NOMO-1 (cell line): ENCODE measurements at regions not wholly inside any gene's neighbourhood (a gene's known extent, or its start where the extent isn't known, plus 50 kb on each side); places are given as distances from the start of the nearest gene placed in this dataset.
"Not testable (repeated sequence)": the region's sequence is repeated elsewhere in the genome, so short reads cannot be mapped to it uniquely, and the experiment has no call there.

ENCODE experiments used
- DNase-seq, 2 experiments: peaks; one replicate each; lab custom pipeline; 2025; ENCODE audit not compliant: unreplicated experiment in 2 of 2; lab: John Stamatoyannopoulos, UW

DNA sequence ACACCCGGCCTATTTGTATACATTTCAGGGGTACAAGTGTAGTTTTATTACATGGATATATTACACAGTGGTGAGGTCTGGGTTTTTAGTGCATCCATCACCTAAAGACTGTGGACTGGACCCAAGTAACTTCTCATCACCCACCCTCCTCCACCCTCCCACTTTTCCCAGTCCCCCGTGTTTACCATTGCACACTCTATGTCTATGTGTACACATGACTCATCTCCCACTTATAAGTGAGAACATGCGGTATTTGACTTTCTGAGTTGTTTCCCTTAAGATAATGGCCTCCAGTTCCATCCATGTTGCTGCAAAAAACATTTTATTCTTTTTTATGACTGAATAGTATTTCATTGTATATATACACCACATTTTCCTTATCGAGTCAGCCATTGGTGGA is 98.9 kb upstream of the WAC start:
- no peak for DNase-seq

DNA sequence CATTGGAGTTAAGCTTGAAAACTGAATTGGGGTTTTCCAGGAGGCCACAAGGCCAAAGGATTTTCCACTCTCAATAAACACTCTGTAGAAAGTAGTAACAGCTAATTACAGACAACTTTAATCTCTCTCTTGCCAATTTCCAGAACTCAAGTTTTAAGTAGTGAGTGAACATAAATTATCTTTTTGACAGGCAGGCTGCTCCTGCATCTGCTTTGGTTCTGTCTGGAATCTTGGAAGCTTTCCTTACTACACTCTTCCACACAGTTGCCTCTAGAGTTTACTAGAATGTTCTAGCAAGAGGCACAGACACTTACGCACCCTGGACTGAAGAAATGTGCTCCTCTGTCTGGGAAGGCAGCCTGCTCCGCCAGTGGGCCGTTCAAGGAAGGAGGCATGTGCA is 90.5 kb upstream of the WAC start:
- DNase-seq = no peak

DNA sequence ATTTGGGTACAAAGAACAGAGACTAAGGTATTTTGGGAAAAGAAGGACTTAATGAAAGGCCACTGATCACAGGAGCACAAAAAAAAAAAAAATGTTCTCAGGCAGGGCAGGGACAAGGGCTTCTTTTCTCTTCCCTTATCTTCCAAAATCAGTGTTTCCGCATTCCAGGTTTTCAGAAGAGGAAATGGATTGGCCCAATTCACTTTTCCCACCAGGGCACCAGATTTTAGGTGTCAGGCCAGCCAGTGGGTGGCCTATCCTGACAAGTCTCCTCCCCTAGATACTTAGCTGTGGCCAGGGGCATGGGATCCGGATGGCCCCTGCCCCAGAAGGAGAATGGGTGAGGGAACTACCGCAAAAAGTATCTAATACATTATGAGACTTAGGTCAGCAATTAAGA is 88.9 kb upstream of the WAC start:
- no peak for DNase-seq

DNA sequence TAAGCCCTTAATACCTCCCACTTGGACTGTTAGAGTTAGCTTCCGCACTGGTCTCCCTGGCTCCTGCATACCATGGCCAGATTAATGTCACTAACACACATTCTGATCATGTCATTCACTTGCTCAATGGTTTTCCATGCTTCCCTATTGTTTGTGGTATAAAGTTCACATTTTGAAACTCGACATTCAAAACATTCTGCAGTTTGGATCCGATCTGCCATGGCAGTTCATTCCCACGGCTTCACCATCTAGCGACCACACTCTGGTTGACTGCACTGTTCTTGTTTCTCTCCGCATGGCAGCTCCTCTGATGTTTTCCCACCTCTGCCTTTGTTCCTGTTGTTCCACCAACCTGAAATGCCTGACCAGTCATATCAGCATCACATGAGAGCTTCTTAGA is 87.4 kb upstream of the WAC start:
- DNase-seq = no peak

DNA sequence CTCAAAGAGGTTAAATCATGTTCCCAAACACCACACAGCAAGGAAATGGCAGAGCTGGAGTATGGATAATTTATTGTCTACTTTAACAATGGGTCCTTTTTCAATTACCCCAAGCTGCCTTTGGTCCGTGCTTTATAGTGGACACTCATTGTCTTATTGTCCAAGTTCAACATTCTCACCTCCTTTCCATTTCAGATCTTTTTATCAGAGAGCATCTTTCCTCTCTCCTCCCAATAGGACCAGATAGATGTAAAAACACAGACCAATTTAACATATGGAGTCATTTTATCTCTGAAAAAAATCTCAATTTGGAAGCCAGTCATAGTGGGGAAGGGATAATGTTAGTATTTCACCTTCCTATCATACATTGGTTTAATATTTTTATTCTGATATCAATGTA is 83.5 kb upstream of the WAC start:
- DNase-seq = no peak

DNA sequence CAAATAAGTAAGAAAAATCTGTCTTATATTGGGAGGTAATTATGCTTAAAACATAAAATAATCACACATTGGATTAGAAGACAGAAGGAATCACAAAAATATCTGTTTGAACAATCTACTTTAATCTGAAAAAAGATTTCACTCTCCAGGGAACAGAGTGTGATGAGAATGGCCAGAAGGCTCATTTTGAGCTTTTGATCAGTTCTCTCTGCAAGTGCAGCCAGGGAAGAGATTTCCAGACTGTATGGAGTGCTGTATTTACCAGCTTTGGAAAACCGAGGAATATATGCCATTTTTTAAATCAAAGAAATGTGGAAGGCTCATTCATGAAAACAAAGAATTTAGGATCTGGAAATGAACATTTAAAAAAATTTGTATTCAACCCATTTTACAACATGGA is 83.0 kb upstream of the WAC start:
- no peak for DNase-seq

DNA sequence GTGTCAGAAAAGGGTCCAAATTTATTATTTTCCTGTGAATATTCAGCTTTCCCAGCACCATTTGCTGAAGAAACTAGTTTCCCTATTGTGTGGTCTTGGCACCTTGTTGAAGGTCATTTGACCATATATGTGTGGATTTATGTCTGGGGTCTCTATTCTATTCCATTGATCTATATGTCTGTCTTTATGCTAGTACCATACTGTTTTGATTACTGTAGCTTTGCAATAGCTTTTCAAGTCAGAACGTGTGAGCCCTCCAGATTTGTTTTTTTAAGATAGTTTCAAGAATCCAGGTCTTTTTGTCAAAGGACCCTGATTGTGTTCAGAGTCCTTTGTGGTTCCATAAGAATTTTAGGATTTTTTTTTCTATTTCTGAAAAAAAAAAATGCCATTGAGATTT is 79.0 kb upstream of the WAC start:
- DNase-seq = no peak

DNA sequence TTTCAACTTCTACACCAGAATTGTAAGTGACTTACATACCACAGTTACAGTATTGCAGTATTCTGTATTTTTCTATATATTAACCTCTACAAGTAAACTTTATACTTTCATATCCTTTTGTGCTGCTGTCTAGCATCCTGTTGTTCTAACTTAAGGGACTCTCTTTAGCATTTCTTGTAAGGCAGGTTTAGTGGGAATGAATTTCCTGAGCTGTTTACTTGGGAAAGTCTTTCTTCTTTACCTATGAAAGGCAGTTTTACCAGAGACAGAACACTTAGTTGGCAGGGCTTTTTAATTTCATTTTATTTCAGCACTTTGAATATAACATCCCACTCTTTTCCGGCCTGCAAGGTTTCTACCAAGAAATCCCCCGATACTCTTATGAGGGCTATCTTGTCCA is 75.8 kb upstream of the WAC start:
- no peak for DNase-seq

DNA sequence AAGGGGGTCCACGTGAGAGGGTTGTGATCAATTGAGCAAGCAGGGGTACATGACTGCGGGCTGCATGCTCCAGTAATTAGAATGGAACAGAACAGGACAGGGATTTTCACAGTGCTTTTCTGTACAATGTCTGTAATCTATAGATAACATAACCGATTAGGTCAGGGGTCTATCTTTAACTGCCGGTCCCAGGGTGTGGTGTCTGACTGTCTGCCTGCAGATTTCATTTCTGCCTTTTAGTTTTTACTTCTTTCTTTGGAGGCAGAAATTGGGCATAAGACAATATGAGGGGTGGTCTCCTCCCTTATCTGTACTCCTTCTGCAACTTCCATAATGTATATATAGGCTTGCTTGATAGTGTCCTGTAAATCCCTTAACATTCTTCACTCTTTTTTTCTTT is 75.0 kb upstream of the WAC start:
- not testable (repeated sequence) for DNase-seq

DNA sequence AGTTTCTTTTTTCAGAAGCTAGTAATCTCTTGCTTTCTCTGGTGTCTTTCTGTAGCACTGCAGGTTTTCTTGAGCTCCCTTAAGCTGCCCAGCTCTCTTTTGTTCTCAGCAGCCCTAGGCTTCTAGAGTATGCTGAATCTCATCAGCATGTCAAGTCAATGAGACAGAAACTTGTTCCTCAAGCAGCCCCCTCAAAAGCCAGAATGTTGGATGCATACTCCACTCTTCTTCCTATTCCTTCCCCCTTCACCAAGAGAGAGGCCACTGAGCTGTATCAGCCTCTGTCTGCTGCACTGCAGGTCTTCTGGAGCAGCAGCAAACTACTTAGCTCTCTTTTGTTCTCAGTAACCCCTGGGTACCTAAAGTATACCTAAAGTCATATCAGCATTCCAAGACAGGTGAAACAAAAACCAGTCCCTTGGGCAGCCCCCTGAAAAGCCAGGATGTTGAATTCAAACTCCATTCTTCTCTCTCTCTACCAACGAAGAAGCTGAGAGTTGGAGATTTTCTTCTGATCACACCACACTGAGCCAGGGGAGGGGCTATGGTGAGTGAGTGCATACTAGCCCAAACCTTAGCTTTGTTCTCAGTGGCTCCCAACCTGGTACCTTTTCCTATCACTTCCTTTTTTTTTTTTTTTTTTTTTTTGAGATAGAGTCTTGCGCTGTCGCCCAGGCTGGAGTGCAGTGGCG is 73.3 kb upstream of the WAC start:
- DNase-seq = peak in 1 of 2 experiments; percentile 18

DNA sequence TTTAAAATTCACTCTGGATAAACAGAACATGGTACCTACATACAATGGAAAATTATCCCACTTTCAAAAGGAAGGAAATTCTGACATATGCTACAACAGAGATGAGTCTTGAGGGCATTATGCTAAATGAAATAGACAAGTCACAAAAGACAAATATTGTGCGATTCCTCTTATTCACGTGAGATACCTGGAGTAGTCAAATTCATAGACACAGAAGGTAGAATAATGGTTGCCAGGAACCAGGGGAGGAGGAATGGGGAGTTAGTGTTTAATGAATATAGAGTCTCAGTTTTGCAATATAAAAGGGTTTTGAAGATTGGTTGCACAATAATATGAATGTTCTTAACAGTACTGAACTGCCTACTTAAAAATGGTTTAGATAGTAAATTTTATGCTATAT is 69.8 kb upstream of the WAC start:
- peak in 1 of 2 experiments; percentile 27 for DNase-seq

DNA sequence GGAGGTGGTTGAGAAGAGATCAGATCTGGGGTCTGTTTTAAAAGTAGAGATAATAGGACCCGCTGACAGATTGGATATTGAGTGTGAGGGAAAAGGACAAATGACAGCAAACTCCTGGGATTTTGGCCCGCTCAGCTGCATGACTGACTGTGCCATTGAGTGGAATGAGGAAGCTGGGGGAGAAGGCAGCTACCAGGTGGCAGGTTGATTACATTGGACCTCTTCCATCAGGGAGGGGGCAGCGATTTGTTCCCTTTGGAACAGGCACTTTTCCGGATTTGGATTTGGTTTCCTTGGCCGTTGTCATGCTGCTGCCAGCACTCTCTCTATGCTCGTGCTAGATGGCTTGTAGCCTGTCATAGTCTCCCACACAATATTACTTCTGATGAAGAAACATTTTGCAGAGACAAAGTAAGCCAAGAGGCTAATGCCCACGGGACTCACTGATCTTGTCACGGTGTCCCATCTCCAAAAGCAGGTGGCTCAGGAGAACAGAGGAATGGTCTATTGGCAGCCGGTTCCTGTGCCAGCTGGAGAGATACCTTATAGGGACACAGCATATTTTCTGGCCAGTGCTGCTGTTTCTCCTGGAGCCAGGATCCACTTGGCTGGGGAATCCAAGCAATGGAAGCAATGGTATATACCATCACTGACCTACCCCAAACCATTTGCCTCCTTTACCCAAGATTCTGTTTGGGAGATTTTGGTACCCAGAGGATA is 69.1 kb upstream of the WAC start:
- no peak for DNase-seq

DNA sequence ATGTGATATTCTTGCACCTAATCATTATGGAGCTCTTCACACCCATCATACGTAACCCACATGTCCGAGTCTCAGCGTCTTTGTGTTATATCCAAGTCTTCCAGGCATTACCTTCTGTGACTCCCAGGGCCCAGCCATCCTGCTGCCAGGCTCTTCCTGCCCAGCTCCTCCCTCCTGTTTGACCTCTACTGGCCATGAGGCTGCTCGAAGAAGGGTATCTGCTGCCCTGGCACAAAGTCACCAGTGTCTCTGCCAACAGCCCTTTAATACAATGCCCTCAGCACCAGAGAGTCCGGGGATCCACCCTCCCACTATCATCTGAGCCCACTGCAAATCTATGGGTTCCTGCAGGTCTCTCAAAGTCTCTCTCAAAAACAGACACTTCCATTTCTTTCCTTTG is 65.3 kb upstream of the WAC start:
- no peak for DNase-seq

DNA sequence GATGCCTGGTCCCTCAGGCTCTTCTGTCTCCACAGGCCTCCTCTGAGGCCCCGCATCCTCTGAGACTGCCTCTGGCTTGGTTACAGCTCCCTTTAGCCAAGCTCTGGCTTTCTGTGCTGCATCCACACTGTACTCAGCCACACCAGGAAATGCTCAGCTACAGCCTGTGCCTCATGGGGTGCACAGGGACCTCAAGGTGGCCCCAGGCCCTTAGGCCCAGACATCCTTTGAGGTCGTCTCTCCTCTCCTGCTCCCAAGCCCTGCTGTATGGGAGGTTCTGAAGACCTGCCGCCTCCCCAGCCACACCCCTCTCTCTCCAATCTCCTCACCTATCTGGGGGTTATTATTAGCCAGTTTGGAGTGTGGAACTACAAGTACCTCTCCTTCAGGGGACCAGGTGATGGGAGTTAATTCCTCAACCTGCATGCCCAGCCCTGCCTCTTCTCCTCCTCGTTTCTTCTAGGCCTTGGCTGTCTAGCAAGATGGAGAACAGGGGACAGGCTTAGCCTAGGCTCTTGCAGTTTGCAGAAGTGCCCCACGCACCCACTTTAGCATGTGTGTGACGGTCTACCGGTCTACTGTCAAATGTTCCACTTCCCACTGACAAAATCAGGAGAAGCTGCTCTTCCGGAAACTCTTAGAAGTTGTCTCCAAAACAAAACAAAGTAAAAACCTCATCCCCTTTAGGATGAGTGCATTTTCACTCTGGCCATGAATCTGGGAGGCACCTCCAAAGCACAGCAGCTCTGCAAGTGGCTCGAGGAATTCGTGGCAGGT is 64.0 kb upstream of the WAC start:
- DNase-seq = peak in 1 of 2 experiments; percentile 24

DNA sequence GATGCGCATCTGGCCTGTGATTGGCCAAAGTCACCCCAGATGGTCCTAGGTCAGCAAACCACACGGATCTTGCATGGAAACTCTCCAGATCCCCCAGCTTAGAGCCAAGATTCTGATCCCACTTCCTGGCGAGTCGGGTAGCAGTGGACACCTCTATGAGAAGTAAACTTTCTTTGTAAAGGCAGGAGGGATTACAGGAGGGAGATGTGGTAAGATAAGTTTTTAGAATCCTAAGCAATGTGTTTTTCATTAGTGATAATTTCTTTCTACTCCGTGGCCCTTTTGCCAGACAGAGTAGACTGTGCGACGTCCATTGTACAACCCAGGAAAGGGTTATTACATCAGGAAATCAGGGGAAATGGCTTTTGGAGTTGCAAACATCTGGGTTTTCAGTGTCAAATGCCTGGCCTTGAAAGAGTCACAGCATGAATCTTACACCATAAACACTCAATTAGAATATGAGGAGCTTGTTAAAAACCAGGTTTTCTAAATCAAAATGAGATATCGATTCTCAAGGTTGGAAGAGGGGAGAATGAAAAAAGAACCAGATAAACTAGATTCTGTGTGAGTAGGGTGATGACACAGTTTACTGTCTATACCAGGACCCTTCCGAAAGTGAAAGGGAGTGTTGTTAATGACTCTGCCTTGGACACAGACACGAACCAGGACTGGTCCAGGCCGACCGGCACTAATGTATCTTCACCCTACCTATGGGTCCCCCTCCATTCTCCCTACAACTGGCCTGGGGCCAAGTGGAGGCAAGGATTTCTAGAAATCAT is 61.9 kb upstream of the WAC start:
- no peak for DNase-seq

DNA sequence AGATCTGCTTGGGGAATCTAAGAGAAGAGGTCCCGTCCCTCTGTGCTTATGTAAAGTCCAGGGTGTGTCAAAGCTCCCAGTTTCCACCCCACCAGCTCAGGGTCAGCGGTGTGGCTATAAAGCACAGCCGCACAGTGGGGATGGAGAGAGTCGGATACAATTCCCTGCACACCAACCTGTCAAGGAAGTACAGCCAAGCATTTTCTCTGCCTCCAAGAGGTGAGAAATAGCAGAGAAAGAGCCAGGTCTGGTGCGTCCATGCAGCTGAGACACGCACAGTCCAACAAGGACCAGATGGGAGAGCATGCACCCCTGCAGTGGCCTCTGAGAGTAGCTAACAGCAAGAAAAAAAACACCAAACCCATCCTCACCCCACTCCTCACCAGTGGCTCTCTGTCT is 61.3 kb upstream of the WAC start:
- DNase-seq = no peak

DNA sequence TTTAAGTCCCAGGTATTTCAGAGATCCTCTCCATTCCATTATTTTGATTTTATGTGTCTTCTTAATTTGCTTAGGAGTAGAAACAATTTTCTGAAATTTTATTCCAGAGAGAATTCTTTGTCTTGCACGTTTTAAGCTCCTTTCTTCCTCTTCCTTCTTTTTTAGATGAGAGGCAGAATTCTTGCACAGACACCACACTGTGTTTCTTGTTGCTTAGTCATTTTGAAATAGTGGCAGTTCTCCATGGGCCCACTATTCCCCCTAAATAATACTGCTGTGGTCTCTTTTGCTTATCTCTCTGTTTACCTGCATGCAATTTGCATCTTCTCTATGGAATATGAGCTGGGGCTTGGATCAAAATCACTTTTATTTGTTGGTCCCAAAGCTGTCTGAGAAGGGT is 54.3 kb upstream of the WAC start:
- DNase-seq = peak; percentile 30 to 44

DNA sequence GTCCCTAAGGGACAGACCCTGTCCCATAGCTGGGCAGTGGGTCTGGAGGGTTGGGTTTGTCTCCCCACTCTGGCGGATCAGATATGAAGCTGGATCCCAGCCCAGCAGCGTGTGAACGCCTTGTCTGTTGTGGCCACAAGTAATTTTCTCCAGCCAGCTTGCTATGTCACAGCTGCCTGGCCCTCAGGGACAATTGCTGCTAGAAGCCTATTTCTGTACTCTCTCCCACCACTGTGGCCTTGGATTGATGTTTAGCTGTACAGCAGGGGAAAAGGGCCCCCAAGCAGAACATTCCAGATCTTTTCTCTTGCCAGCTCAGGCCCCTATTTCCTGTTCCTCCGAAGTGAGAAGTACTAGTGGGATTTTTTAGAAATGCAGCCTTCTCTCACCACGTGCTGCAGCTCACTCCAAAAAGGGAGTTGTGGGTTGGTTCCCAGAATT is 53.5 kb upstream of the WAC start:
- no peak for DNase-seq

DNA sequence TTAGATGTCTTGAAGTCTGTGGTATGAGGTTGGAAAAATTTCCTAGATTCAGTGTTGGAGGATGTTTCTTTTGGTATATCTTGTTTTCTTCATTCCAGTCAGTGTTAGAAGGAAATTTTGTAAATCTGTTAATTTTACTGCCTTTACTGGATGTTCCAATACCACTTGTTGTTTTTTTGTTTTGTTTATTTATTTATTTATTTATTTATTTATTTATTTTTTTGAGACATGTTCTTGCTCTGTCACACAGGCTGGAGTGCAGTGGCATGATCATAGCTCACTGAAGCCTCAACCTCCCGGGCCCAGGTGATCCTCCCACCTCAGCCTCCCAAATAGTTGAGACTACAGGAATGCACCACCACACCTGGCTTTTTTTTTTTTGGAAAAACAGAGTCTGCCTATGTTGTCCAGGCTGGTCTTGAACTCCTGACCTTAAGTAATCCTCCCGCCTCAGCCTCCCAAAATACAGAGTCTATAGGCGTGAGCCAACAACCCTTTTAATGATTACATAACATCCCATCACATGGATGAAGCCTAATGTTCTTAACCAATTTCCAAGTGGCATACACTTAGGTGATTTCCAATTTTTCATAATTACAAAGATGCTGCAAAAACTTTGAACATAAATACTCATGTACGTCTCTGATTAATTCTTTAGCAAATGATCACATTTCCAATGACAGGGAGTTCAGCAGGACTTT is 52.8 kb upstream of the WAC start:
- DNase-seq = no peak

DNA sequence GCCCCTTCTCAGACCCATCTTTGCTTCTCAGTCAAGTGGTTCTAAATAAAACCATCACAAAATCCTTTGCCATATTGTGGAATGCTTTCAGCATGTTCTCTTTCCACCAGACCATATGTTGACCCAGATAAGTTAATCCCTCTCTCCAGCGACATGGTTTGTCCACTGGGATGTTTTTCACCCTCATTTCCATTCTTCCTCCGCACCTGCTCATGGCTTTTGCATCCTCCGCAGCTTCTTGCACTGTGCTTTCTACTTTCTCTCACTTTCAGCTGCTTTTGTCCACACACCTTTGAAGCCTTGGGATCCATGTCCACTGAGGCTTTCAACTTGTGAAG is 52.3 kb upstream of the WAC start:
- DNase-seq = no peak

DNA sequence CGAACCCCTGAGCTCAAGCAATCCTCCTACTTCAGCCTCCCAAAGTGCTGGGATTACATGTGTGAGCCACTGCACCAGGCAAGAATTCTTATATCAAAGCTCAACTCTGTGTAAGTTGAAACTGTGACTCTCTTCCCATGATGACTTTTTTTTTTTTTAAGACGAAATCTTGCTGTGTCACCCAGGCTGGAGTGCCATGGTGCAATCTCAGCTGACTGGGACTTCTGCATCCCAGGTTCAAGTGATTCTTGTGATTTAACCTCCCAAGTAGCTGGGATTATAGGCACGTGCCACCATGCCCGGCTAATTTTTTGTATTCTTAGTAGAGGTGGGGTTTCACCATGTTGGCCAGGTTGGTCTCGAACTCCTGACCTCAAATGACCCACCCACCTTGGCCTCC is 51.6 kb upstream of the WAC start:
- DNase-seq = not testable (repeated sequence)
